HG03175 (cell line): ENCODE measurements at regions not wholly inside any gene's neighbourhood (a gene's known extent, or its start where the extent isn't known, plus 50 kb on each side); places are given as distances from the start of the nearest gene placed in this dataset.

ENCODE experiments used
- ATAC-seq: cut with Tn5 transposase; IDR thresholded peaks from one replicate; pipeline ENCODE4 v1.9.1; 2021; ENCODE audit warnings: mild to moderate bottlenecking, moderate library complexity; ENCODE audit not compliant: unreplicated experiment

- peak; percentile 83 for ATAC-seq
Observed at GRCh38 chr7:55641273-55641691, 69.0 kb upstream of the VOPP1 start.

GRCh38 chr7:55639640-55640039 is 67.3 kb upstream of the VOPP1 start:
- no peak for ATAC-seq

- no peak for ATAC-seq
Observed at GRCh38 chr7:55629051-55629677, 56.9 kb upstream of the VOPP1 start.

GRCh38 chr7:55624813-55625212 is 52.5 kb upstream of the VOPP1 start:
- no peak for ATAC-seq

- no peak for ATAC-seq
Observed at GRCh38 chr7:55623617-55624016, 51.3 kb upstream of the VOPP1 start.

GRCh38 chr7:55622241-55622640 is 49.9 kb upstream of the VOPP1 start:
- ATAC-seq = no peak
